GM12878 (cell line): ENCODE measurements at regions not wholly inside any gene's neighbourhood (a gene's known extent, or its start where the extent isn't known, plus 50 kb on each side); places are given as distances from the start of the nearest gene placed in this dataset.

Source experiments
- ASH2L ChIP-seq: fragments of 300-600, 200-600 bp; sonication (generic); IDR thresholded peaks from 2 replicates; pipeline ENCODE4 v1.6.1; 2017; ENCODE audit warnings: low read depth, mild to moderate bottlenecking, borderline replicate concordance
- BCL11A ChIP-seq: IDR thresholded peaks from 2 replicates; pipeline ENCODE4 v1.6.1; 2011; ENCODE audit warnings: low read depth, low read length
- CHD4 ChIP-seq: fragments of 200-600 bp; sonication (generic); IDR thresholded peaks from 2 replicates; pipeline ENCODE4 v1.6.1; 2016; ENCODE audit warnings: mild to moderate bottlenecking
- CREM ChIP-seq: IDR thresholded peaks from 2 replicates; pipeline ENCODE4 v1.6.1; 2014; ENCODE audit warnings: antibody characterized with exemption, low read depth
- EZH2 ChIP-seq: IDR thresholded peaks from 2 replicates; pipeline ENCODE4 v1.6.1; 2012; ENCODE audit warnings: low read depth, mild to moderate bottlenecking, control low read depth, inconsistent platforms, low read length, borderline replicate concordance; ENCODE audit not compliant: control insufficient read depth
- NBN ChIP-seq: fragments of 450-650 bp; IDR thresholded peaks from 2 replicates; pipeline ENCODE4 v1.6.1; 2016
- POLR2A ChIP-seq: IDR thresholded peaks from 2 replicates; pipeline ENCODE4 v1.6.1; 2011; ENCODE audit warnings: low read depth, mild to moderate bottlenecking, low read length
- POLR2AphosphoS5 ChIP-seq: IDR thresholded peaks from 2 replicates; pipeline ENCODE4 v1.6.1; 2011; ENCODE audit warnings: mild to moderate bottlenecking, low read length, inconsistent platforms
- RB1 ChIP-seq: fragments of 450-650 bp; formaldehyde crosslinking; IDR thresholded peaks from 2 replicates; pipeline ENCODE4 v1.6.1; 2017; ENCODE audit warnings: mild to moderate bottlenecking, borderline replicate concordance
- RBBP5 ChIP-seq: fragments of 200-600 bp; sonication (generic); conservative IDR thresholded peaks from 2 replicates; pipeline ENCODE4 v1.6.1; 2016
- STAT1 ChIP-seq: fragments of 450-650 bp; conservative IDR thresholded peaks from 2 replicates; pipeline ENCODE4 v1.6.1; 2014; ENCODE audit warnings: antibody characterized with exemption, mild to moderate bottlenecking
- TBL1XR1 ChIP-seq: IDR thresholded peaks from 2 replicates; pipeline ENCODE4 v1.6.1; 2012; ENCODE audit warnings: low read depth, low read length, improper control_type of control experiment

DNA sequence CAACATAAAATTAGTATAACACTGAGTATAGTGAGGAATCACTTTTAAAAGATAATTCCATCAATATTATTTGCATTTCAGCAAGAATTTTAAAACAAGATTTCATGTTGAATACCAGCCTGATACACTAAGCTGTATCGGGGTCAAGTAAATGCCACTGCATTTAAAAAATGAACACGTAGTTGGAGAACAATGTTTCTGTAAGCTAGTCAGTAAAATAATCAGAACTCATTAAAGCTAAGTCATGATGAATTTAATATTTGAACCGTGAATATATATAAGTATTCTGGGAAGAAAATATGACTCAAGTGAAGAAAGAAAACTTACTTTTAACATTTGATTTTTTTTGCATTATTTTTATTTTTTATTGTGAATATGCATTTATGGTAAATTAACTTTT, 611.0 kb upstream of the PABPC4L start:
- TF ChIP-seq CHD4 (no peak), CREM (no peak), EZH2 (no peak), ASH2L (no peak), POLR2A (no peak), POLR2AphosphoS5 (no peak), STAT1 (no peak), BCL11A (no peak), RBBP5 (no peak), RB1 (no peak), TBL1XR1 (no peak), NBN (no peak)
